ENCODE measurements at regions not wholly inside any gene's neighbourhood (a gene's known extent, or its start where the extent isn't known, plus 50 kb on each side); places are given as distances from the start of the nearest gene placed in this dataset.

DNA sequence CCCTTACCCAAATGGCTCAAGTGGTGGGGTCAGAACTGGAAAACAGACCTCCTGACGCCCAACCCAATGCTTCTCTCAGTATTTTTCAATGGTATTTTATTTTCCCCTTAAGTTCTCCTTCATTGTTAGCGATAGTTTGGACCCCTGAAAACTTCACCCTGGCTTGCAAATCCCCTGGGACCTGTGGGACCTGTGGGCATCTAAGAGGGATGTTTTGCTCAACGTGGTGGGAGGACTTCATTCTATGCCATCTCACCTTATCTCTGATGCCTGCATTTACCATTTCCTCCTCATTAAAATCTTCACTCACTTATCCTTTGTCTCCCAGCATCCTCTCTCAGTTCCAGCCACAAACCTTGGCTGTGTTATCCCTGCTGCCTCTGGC lies 59.4 kb upstream of the GZMB start:
- no peak for DNase-seq (ENCODE audit: low read depth in 2 of 2)

DNA sequence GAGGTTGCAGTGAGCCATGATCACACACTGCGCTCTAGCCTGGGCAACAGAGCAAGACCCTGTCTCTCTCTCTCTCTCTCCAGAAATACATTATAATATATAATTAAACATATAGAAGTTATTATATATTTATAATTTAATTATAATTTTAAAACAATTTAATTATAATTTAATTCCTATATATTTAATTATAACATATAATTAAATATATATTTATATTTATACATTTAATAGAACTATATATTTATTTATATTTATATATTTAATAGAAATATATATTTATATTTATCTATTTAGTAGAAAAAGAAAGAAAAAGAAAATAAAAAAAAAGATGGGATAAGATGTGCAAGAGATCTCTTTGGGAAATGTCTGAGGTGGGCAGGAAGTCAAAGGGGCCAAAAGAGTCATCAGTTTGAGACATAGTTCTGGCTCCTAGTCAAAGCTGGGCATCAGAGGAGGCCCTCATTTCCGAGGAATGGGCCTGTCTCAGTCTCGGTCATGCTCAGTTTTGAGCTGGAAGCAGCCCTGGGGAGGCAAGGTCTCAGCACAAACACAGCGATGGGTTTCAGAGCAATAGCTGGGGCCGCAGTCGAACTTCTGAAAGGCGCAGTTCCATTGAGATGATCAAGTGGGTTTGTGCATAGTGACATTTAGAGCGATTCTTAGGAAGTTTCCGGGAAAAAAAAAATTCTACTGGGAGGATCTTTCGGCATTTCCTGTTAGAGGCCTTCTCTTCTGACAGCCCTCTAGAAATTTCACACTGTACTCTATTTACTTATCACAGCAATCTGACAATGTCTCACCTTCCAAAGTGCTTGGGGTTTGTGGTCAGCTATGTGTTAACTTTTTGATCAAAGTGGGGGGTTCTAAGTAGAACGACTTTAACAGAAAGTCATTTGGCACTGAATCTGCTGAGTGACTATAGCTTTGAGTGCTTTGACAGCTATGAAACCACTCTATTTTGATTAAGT lies 58.7 kb upstream of the GZMB start:
- peak; percentile 29 to 48 for DNase-seq (ENCODE audit: low read depth in 2 of 2)

DNA sequence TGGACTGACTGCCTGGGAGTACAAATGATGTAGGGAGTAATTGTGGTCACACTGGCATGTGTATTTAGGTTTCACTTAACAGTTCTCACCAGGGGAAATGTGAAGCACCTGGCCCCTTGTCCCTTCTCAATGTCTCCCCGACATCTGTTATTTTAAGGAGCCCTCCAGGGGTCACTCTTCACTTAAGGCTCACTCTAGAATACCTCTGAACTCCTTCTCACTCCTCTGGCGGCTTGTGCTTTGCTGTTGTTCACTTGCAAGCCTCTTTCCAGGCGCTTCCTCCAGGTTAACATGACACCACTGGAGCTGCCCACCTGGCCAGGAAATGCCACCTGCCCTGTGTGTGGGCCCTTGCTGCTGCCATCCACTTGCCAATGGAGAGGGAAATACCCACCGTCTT lies 56.5 kb upstream of the GZMB start:
- no peak for DNase-seq (ENCODE audit: low read depth in 2 of 2)

DNA sequence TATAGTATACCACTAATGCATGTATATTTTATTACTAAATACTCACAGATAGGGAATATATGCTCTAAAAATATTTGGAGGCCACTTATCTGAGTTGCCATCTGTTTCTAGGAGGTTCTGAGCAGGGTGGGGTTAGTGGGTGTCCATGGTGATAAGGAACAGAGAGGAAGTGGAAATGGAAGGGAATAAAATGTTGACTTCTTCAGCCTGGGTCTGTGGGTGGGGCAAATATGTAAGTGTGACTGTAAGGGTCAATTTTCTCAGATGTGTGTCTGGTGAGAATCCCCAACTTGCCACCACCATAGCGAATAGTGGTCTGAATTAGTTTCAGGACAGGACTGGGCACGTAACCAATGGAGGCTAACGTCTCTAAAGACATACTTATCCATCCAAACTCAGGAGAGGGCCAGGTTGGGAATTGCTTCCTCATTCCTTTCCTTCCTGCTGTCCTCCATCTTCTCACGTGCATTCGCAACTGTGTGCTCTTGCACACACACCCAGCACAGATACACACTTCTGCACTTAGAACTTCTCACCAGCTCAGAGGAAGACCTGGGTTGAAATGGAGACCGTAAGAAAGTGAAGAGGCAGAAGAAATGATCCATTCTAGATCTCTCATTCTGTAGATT lies 54.2 kb upstream of the GZMB start:
- DNase-seq (ENCODE audit: low read depth in 2 of 2): no peak

Measured in stimulated activated CD8-positive, alpha-beta memory T cell treated with anti-CD3 and anti-CD28 coated beads, Interleukin-2, amount 100 ng/mL, for 1 hour (primary cell).